ENCODE measurements at regions not wholly inside any gene's neighbourhood (a gene's known extent, or its start where the extent isn't known, plus 50 kb on each side); places are given as distances from the start of the nearest gene placed in this dataset.
"Not testable (repeated sequence)": the region's sequence is repeated elsewhere in the genome, so short reads cannot be mapped to it uniquely, and the experiment has no call there.

DNA sequence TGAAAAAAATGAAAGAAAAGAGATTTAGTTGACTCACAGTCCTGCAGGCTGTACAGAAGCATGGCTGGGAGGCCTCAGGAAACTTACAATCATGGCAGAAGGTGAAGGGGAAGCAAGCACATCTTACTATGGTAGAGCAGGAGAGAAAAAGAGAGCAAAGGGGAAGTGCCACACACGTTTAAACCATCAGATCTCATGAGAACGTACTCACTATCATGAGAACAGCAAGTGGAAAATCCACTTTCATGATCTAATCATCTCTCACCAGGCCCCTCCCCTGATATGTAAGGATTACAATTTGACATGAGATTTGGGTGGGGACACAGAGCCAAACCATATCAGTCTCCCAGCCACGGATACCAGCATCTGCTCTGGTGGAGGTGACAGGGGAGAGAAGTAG is 50.8 kb upstream of the CPOX start:
- no peak for DNase-seq (ENCODE audit: low read depth in 1 of 2, low spot score in 1 of 2)

DNA sequence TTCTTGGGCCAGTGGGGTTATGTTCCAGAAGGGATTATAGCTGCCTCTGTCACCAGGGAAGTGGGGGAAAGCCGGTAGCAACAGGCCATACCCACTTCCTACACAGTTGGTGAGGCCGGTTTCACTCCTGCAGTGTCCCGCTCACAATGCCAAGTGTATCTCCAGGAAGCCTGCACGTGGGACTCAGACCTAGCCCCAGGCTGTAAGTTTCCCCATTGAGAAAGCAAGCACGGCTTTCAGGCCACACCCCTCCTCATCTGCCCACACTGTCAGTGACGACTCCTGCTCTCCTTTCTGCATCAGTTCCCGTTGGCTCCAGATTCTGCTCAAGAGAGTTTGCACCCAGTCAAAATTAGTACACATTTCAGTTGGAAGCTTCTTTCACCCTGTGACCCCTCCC is 51.6 kb upstream of the CPOX start:
- DNase-seq (ENCODE audit: low read depth in 1 of 2, low spot score in 1 of 2), result no peak

DNA sequence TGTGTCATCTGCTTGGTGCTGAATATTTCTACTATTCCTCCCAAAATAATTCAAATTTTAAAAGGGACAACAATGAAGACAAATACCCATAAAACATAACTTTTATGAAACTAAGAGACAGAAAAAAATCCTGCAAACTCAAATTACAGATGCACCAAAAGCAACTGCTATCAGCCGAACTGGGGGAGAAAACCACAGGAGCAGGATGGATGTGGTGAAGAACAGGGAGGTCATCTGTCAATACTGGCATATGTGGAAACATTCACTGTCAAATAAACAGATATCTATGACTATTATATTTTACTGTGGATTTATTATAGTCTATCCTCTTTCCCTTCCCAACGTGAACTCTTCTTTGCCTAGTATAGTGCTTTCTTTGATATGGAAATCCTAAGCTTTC is 53.3 kb upstream of the CPOX start:
- DNase-seq (ENCODE audit: low read depth in 1 of 2, low spot score in 1 of 2), result no peak

DNA sequence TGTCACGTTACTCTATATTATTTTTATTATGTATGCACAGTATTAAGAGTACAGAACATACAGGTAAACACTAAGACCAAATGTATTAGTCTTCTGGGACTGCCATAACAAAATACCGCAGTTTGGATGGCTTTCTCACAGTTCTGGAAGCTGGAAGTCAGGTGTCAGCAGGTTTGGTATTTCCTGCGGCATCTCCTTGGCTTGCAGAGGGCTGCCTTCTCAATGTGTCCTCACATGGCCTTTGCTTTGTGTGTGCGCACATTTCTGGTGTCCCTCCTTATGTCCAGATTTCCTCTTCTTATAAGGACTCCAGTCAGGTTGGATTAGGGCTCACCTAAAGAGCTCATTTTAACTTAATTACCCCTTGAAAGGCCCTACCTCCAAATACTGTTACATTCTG is 53.8 kb upstream of the CPOX start:
- no peak for DNase-seq (ENCODE audit: low read depth in 1 of 2, low spot score in 1 of 2)

DNA sequence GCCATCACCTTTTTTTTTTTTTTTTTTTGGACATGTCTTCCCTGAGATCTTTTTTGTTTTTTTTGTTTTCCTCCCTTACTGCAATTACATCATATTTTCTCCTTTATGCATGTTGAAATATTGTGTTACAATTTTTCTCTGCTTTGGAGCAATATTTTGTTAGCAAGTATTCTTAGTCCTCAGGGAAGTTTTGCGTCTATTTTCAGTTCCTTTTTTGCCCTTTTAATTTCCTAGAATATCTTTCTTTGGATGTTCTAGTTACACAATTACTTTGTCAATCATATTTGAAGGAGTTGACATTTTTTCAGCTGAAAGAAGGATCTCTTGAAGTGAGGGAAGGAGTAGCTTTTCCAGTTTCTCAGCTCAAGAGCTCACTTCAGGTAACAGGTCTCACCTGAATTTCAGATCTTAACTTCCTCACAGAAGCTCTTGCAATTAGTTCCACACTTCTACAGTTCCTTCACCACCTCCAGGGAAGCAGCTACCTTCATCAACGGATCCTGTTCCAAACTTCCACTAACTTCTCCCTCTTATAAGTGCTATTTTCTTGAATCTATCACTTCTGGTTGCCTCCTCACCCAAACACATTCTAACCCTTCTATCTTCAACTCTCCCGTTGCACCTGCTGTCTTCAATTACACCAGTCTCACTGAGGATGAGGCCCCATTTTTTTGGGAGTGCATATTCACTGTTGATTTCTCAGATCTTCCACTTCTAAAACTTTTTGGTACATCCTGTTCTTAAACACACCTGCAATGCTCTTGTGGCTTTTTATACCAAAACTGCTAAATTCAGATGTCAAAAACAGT is 57.8 kb upstream of the CPOX start:
- no peak for DNase-seq (ENCODE audit: low read depth in 1 of 2, low spot score in 1 of 2)

DNA sequence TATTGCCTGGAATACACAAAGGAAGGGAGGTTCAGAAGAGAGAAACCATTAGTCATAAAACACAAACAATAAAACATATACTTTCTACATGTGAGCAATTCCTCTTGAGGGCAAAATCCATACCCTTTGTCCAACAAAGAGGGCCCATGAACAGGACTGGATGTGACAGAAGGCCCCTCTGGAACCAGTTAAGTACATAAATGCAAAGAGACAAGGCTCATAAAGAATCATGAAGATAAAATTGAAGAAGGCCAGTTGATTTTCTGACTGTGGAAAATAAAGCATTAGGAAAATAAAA is 58.3 kb upstream of the CPOX start:
- no peak for DNase-seq (ENCODE audit: low read depth in 1 of 2, low spot score in 1 of 2)

DNA sequence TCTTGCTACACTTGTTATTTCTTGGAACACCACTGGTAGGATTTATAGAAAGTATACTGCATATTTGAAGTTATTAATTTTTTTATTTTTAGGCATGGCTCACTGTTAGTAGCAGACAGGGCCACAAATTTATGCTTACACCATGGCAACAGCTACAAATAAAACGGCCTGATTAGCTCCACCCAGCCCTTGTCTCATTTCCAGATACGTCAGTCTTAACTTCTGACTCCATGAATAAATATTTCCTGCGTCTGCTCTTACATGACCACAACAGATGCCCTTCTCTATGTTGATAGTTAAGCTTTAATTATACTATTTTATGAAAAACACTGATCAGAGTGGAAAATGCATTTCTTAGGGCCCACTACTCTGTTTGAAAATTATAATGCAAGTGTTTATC is 62.3 kb upstream of the CPOX start:
- DNase-seq (ENCODE audit: low read depth in 1 of 2, low spot score in 1 of 2), result no peak

DNA sequence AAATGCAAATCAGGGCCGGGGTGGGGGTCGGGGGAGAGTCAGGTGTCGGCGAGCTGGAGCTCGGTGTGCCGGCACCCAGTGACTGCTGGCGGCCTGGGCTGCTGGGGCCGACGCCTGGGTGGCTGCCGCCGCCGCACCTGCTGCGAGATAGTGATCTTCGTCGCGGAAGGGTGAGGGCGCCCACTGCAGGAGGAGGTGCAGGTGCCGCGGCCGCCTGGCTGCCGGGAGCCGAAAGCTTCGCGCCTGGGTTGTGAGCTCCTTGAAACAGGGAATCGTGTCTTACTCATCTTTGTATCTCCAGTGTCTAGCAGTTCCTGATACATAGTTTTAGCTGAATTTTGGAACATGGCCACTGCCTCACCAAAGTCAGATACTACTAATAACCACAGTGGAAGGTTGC is 64.0 kb upstream of the CPOX start:
- peak; percentile 5 to 6 for DNase-seq (ENCODE audit: low read depth in 1 of 2, low spot score in 1 of 2)

DNA sequence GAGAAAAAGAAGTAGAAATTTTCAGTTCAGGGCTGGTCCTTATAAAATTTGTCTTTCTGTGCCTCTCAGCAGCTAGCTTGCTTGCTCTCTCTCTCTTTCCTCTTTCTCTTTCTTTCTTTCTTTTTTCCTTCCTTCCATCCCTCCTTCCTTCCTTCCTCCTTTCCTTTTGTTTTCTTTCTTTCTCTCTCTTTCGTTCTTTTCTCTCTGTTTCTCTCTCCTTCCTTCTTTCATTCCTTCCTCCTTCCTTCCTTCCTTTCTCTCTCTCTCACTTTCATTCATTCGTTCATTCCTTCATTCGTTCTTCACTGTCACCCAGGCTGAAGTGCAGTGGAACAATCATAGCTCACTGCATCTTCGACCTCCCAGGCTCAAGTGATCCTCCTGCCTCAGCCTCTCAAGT is 69.3 kb upstream of the CPOX start:
- DNase-seq (ENCODE audit: low read depth in 1 of 2, low spot score in 1 of 2), result no peak

DNA sequence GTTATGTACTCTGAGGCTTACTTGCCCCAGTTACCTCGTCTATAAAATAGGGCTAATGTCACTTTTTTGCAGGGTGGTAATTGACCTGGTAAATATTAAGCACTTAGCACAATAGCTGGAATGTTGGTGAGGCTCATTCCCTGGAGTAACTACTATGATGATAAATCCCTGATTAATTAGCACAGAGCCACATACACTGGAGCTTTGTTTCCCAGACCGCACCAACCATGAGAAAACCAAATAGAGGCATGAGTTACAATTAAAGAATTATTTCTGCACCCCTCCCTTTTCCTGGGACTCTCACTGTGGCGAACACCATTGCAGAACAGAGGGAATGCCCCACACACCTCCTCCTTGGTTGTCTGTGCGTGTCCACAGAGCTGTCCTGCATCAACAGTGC is 76.6 kb upstream of the CPOX start:
- no peak for DNase-seq (ENCODE audit: low read depth in 1 of 2, low spot score in 1 of 2)

DNA sequence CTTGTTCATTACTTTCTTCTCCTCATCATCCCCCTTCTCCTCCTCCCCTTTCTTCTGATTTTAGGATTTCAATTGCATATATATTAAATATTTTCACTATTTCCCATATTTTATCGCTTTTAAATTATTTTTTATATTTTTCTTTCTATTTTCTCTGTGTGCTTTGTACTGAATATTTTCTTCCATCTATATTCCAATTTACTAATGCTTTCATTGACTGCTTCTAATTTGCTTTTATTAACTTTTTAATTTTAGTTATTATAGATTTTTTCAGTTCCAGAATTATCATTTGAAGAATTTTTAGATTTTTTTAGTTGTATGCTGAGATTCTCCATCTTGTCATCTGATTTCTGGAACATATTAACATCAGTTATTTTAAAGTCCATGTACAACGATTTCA is 83.2 kb upstream of the ST3GAL6 start:
- DNase-seq (ENCODE audit: low read depth in 1 of 2, low spot score in 1 of 2), result no peak

DNA sequence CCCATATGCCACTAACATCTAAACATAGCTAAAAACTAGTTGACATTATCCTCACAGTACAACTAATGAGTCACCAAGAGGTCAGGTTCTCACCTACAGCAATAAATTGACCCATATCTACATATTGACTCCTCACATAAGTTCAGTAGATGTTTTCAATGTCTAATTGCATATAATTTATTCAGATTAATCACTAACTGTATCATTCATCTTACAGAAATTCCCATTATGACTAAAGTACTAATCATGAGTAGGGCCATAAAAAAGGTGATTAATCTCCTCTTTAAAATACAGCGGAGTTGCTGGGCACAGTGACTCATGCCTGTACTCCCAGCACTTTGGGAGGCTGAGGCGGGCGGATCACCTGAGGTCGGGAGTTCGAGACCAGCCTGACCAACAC is 82.4 kb upstream of the ST3GAL6 start:
- DNase-seq (ENCODE audit: low read depth in 1 of 2, low spot score in 1 of 2), result no peak

DNA sequence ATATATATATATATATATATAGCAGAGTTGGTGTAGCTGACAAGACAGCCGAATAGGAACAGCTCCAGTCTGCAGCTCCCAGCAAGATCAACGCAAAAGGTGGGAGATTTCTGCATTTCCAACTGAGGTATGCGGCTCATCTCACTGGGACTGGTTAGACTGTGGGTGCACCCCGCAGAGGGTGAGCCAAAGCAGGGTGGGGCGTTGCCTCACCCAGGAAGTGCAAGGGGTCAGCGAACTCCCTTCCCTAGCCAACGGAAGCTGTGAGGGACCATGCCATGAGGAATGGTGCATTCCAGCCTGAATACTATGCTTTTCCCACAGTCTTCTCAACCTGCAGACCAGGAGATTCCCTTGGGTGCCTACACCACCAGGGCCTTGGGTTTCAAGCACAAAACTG is 81.7 kb upstream of the ST3GAL6 start:
- DNase-seq (ENCODE audit: low read depth in 1 of 2, low spot score in 1 of 2), result no peak

DNA sequence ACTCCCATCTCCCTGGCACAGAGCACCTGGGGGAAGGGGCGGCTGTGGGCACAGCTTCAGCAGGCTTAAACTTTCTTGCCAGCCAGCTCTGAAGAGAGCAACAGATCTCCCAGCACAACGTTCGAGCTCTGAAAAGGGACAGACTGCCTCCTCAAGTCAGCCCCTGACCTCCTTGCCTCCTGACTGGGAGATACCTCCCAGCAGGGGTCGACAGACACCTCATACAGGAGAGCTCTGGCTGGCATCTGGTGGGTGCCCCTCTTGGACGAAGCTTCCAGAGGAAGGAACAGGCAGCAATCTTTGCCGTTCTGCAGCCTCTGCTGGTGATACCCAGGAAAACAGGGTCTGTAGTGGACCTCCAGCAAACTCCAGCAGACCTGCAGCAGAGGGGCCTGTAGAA is 80.7 kb upstream of the ST3GAL6 start:
- DNase-seq (ENCODE audit: low read depth in 1 of 2, low spot score in 1 of 2), result not testable (repeated sequence)

DNA sequence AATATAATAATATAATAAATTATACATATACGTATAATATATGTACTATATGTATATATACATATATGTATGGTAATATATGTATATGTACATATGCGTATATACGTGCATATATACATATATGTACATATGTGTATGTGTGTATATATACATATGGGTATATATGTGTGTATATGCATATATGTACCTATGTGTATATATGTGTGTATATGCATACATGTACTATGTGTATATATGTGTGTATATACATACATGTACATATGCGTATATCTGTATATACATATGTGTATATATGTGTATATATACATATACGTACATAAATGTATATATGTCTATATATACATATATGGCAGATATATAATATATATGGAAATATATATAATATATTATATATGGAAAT is 74.8 kb upstream of the ST3GAL6 start:
- no peak for DNase-seq (ENCODE audit: low read depth in 1 of 2, low spot score in 1 of 2)

DNA sequence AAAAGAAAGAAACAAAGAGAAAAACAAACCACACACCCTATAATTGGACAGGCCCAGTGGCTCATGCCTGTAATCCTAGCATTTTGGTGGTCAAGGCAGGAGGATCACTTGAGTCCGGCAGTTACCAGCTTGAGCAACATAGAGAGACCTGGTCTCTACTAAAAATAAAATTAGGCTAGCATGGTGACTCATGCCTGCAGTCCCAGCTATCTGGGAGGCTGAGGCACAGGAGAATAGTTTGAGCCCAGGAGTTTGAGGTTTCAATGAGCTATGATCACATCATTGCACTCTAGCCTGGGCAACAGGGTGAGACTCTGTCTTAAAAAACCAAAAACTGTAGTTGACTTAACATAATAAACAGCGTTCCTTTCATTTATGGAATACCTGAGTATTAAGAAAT is 72.3 kb upstream of the ST3GAL6 start:
- no peak for DNase-seq (ENCODE audit: low read depth in 1 of 2, low spot score in 1 of 2)

DNA sequence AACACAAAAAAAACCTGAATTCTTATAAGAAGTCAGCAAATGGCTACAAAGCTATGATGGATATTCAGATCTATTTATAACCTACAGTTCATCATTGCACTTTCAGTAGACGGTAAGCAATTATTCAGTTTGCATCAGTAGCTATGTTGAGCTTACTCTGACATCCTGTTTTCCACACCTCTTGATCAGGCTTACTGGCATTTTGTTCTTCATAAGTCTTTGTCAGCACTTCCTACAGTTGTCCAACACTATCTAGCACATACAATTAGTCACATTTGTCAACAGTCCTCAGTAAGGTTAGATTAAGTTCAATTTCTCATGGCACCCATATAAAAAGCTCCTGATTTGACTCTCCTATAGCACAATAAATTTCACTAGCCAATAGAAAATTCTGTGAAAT is 71.2 kb upstream of the ST3GAL6 start:
- no peak for DNase-seq (ENCODE audit: low read depth in 1 of 2, low spot score in 1 of 2)

DNA sequence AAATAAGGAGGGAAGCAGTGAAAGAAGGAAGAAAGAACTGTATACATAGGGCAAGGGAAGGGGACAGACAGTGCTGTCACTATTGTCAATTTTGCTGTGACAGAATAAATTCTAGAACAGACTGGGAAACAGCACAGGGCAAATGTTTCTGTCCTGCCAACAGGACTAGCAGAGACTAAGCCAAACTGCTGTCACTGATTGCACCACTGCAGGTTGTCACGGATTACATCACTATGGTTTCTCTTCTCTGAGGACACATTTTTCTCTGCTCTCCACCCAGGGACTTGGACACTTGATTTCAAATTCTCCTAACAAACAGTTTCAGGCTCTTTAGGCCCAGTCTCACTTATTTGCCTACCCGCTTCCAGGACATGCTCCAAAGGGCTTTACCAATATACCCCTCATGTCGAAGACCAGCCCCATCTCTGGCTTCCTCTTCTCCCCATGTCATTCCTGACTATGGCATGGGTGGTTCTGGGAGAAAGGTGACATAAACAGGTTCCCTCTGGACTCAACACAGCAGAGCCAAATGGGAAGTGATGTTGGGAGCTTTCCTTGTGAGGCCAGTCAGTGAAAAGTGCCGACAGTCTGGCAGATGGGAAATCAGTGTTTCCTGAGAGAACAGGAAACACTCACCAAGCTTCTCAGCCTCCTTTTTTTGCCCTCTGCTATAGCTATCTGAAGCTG is 70.2 kb upstream of the ST3GAL6 start:
- no peak for DNase-seq (ENCODE audit: low read depth in 1 of 2, low spot score in 1 of 2)

DNA sequence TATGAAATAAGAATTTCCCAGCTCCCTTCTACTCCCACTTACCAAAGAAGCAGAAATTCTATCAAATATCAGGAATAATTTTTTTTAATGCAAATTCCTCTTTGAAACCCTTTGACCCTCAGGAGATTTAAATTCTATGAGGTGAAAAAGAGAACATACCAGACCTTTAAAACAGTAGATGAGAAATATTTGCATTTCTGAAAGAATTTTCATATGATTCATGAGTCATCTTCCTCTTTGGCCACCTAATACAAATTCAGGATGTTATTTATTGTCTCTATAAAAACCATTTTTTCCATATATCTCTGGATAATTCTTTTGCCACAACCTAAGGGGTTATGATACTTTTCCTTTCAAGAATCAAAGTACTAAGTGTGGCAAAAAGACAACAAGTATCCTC is 67.3 kb upstream of the ST3GAL6 start:
- no peak for DNase-seq (ENCODE audit: low read depth in 1 of 2, low spot score in 1 of 2)

DNA sequence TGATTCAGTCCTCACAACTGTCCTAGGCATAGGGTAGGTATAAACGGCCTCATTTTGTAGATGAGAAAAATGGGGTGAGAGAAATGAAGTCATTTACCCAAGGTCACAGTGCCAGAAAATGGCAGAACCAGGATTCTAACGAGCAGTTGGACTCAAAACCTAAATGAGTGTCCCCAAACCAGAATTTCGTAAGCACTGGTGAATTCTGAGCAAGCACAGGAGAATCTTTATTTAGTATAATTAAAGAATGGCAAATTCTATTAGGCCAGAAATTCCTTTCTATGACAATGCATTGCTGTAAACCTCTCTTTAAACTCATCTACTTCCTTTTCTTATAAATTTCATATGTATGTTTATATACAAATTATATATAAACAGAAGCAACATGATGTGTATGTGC is 66.8 kb upstream of the ST3GAL6 start:
- not testable (repeated sequence) for DNase-seq (ENCODE audit: low read depth in 1 of 2, low spot score in 1 of 2)

DNA sequence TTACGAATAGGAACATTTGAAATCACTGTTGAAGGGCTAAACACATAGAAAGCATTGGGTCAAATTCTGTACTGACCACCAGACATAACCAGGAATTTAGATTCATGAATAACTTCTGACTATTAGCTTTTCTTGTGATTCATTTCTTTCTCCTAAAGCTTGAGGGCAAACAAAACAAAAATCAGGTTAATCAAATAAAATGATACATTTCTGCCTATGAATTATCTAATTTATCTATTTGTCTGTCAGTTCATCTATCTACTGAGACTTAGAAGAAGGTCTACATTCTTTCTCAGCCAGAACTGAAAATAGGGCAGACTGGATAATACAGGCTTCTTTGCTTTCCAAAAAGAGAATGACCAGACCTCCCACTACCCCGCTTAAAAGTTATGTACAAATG is 65.9 kb upstream of the ST3GAL6 start:
- DNase-seq (ENCODE audit: low read depth in 1 of 2, low spot score in 1 of 2), result no peak

DNA sequence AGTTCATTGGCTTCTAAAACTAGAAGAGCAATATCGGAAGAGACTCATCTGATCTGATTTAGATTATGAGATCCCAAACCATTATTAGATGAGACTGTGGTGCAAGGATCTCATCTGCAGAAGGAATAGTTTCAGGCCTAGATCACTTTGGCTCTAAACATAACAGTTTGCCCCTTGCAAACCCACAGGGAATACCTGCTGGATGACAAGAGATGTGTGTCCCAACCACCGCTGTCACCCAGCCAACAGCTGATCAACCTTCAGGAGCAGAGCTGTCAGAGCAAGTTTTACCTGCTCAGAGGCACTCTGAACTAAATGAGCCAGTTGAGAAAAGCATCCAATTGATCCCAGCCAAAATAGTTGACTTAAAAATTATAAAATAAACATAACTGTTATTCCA is 64.0 kb upstream of the ST3GAL6 start:
- no peak for DNase-seq (ENCODE audit: low read depth in 1 of 2, low spot score in 1 of 2)

DNA sequence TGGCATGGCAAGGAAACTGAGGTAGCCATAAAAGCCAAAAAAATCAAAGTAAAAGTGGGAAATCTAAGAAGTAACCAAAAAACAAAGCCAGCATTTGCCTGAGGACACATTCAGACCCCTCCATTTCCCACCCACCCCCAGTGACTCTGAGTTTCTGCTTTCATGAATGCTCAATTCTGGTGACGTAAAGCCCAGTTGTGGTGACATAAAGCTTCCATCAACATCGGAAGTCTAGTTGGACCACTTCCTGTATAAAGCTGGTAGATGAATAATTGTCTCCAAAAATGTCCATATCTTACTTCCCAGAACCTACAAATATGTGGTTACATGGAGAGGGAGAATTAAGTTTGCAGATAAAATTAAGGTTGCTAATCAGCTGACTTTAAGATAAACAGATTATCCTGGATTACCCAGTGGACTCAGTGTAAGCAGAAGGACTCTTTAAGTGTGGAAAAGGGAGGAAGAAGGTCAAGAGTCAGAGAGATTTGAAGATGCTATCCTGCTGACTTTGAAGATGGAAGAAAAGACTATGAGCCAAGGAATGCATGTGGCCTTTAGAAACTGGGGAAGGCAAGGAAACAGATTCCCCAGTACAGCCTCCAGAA is 62.0 kb upstream of the ST3GAL6 start:
- no peak for DNase-seq (ENCODE audit: low read depth in 1 of 2, low spot score in 1 of 2)

Measured in activated T-helper 1 cell treated with anti-CD3 and anti-CD28 coated beads, Interleukin-2, amount 50 U/mL, for 16 hours (primary cell).